ENCODE measurements at regions not wholly inside any gene's neighbourhood (a gene's known extent, or its start where the extent isn't known, plus 50 kb on each side); places are given as distances from the start of the nearest gene placed in this dataset.

DNA sequence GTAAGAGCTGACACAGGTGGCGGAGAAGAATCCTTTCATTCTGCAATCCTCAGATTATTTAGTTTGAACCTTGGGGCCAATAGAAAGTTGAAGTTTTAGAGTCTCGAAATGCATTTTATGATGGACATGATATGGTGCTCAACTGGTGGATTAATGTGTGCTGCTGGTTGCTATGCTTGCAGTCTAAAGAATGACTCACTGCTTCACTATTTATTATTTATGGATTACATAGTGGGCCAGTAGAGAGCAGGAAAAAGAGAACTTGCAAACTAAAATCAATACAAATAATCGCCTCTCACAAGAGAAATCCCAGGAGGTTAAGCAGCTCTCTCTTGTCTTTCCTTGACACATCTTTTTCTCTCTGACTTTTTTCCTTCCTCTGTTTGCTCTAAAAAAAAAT lies 2326.8 kb upstream of the AGA start:
- no peak for DNase-seq (ENCODE audit: low read depth in 3 of 3)

DNA sequence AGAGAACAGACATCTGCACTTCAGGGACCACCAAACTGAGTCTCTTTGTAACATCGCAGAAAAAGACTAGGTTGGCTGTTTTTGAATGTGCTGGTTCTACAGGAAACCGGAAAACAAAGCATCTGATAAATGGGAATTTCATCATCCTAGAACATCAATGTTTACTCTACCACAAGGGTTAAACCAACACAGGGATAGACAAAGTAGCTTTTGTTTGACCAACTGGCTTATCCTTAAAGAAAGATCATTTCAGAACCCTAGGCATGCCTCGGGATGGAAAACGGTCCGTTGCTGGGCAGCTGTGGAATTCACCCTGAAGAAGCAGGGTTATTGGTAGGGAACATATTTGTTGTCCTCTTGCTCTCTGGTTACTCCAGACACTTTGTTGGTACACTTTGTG lies 2355.5 kb upstream of the AGA start:
- DNase-seq (ENCODE audit: low read depth in 3 of 3): no peak

DNA sequence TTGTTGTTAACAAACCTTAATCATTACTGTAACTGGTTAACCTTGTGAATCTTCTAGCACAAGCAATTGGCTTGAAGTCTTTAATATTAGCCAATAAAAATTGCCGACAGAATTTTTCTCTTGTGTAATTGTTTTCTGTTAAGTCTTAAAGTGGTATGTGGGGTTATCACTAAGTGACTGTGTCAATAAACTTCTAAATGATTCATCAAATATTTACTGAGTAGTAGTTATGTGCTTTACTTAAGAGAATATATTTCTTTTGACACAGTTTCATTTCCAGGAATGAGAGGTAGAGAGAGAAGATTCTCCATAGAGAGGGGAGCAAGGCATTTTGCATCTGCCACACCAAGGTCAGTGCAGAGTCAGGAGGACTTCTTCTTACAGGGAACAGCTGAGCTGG lies 2361.6 kb upstream of the AGA start:
- no peak for DNase-seq (ENCODE audit: low read depth in 3 of 3)

- DNase-seq (ENCODE audit: low read depth in 3 of 3): no peak
Measured at GRCh38 chr4:179804440-179804839, 2362.2 kb upstream of the AGA start.

- no peak for DNase-seq (ENCODE audit: low read depth in 3 of 3)
Measured at GRCh38 chr4:179817317-179817716, 2375.1 kb upstream of the AGA start.

DNA sequence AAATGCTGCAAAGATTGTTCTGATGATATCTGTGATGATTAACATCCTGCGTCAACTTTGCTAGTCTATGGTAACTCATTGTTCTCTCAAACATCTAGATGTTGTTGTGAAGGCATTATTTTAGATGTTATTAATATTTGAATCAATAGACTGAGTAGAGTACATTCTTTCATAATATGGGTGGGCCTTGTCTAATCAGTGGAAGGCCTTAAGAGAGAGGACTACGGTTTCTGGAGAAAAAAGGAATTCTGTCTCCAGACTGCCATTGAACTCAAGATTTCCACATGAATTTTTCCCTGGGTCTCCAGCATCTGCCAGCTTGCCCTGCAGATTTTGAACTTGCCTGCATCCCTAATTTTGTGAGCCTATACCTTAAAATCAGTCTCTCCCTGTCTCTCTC lies 2381.1 kb upstream of the AGA start:
- no peak for DNase-seq (ENCODE audit: low read depth in 3 of 3)

DNA sequence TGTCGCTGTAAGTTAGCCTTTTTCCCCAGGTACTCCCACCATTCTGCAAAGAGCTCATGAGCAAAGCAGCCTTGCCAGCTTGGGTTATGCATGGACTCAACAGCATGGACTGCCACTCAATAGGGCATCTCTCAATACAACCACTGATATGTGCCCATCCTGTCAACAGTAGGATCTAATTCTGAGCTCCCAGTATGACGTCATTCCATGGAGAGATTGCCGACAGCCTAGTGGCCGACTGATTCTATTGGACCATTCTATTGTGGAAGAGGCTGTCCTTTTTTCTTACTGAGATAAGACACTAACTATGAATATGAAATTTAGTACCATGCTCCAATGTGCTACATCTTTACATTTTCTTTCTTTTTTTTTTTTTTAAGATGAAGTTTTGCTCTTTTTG lies 2389.0 kb upstream of the AGA start:
- DNase-seq (ENCODE audit: low read depth in 3 of 3): no peak

GRCh38 chr4:179836179-179837075 lies 2394.2 kb upstream of the AGA start:
- DNase-seq (ENCODE audit: low read depth in 3 of 3): no peak

- no peak for DNase-seq (ENCODE audit: low read depth in 3 of 3)
Measured at GRCh38 chr4:179843370-179843769, 2399.8 kb upstream of the TENM3 start.

DNA sequence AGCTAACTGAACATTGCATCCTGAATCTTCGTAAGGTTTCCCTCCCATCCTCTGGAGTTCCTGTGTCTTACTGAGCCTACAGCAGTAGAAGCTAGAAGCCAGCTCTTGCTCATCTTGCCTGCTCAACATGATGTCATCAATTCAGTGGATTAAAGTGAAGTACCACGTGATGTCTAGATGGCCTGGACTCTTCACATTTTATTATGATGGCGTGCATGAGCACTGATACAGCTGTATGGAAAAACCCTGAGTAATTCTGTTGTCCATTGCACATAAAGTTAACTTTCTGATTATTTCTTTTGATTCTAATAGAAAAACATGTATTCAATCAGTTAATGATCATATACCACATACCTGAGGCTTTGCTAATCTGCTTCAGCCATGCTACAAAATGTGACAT lies 2387.7 kb upstream of the TENM3 start:
- no peak for DNase-seq (ENCODE audit: low read depth in 3 of 3)

DNA sequence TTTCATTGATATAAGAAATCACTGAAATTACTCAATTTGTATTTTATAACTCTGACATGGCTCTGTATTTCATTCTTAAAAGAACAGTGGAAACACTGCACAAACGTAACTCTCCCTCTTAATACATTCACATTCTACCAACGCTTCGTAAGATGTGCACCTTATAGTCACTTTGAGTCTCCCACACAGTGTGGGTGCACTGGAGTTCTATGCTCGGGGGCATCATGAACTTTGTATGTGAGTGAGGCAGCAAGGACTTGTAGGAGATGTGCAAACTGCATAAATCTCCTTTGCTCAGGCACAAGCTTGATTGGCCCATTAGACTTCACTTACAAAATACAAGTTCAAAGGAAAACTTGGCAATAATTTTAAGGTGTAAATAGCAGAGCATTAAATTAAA lies 2385.0 kb upstream of the TENM3 start:
- DNase-seq (ENCODE audit: low read depth in 3 of 3): no peak

- DNase-seq (ENCODE audit: low read depth in 3 of 3): no peak
Measured at GRCh38 chr4:179867300-179867878, 2375.8 kb upstream of the TENM3 start.

- no peak for DNase-seq (ENCODE audit: low read depth in 3 of 3)
Measured at GRCh38 chr4:179871726-179872125, 2371.5 kb upstream of the TENM3 start.

DNA sequence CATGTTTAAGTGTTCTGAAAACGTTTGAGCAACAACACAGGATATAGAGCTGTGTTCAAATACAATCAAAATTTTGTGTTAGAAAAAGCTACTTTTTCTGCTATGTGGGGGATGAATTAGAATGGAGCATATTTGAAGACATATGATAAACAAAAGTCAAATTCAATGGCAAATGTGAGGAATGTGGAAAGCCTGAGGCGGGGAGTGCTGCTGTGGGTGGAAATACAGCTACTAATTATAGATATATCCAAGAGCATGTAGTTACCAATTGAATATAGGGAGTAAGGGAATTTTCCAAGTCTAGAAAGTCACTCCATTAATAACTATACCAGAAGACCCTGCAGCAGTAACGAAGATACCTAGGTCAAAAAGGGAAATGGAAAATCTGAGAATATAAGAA lies 2370.4 kb upstream of the TENM3 start:
- no peak for DNase-seq (ENCODE audit: low read depth in 3 of 3)

- DNase-seq (ENCODE audit: low read depth in 3 of 3): no peak
Measured at GRCh38 chr4:179880756-179881155, 2362.4 kb upstream of the TENM3 start.

DNA sequence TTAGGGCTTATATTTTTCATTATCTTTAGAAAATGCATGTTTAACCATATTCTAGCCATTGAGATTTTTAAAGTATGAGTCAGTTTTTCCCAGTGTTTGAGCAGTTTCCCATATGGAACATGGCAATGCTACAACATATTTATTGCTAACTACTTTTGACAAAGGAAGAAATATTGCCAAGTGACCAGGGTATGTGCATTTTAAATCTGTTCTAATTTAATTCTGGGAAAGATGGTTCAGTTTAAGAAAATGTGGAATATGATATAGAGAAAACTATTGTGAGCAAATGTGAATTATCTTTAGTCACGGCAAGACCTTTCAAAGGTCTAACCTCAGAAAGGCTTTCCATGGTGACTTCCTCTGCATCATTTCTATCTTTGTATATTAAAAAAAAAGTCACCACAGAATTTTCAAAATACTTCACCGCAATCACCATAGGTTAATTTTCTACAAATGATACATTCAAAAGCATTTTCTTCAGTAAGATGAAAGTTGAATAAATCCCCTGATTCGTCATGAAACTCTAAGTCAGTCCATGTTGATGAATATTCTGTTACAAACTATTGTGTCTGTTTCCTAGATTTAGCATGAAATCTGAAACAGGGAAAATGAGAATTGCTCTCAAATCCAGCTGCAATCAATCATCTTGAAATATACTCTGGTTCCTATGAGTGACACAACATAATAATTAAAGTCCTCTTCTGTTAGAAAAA lies 2349.0 kb upstream of the TENM3 start:
- DNase-seq (ENCODE audit: low read depth in 3 of 3): no peak

GRCh38 chr4:179919587-179919986 lies 2323.6 kb upstream of the TENM3 start:
- no peak for DNase-seq (ENCODE audit: low read depth in 3 of 3)

GRCh38 chr4:179927473-179927872 lies 2315.7 kb upstream of the TENM3 start:
- no peak for DNase-seq (ENCODE audit: low read depth in 3 of 3)

DNA sequence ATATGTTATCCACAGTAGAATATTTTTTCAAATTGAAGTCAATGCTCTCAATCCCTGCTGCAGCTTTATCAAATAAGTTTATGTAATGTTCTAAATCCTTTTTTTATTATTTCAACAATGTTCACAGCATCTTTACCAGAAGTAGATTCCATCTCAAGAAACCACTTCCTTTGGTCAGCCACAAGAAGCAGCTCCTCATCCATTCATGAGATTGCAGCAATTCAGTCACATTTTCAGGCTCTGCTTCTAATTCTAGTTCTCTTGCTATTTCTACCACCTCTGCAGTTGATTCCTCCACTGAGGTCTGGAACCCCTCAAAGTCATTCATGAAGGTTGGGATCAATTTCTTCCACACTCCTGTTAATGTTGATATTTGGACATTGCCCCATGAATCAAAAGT lies 2301.3 kb upstream of the TENM3 start:
- DNase-seq (ENCODE audit: low read depth in 3 of 3): no peak

DNA sequence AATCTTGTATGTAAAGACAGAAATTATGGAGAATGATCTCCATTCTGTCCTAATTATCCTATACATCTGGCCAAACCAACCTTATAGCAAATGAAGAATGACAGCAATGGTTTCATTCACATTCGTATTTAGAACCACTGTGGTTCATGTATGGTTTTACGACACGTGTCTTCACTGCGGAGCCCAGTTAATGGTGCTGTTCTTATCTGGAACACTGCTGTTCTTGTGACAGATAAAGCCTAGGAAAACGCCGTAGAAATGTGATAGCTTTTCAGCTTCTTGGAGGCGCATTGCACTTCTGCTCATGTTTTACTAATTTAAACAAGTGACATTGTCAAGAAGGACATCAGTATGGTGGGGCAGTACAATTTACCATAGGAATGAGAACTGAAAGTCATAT lies 2266.4 kb upstream of the TENM3 start:
- no peak for DNase-seq (ENCODE audit: low read depth in 3 of 3)

DNA sequence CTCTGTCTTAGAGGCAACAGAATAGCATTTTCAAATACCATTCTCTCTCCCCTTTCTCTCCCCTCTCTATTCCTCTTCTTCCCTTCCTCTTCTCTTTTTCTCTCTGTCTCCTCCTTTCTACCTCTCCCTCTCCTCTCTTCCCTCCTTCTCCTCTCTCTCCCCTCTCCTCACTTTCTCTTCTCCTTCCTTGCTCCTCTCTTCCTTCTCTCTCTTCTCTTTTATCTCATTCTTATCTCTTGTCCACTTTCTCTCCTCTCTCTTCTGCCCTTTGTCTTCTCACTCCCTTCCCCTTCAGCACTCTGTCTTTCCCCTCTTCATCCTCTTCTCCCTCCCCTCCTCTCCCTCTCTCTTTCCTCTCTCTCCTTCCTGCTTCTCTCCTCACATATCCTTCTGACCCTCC lies 2265.8 kb upstream of the TENM3 start:
- no peak for DNase-seq (ENCODE audit: low read depth in 3 of 3)

- DNase-seq (ENCODE audit: low read depth in 3 of 3): no peak
Measured at GRCh38 chr4:179981161-179981560, 2262.0 kb upstream of the TENM3 start.

DNA sequence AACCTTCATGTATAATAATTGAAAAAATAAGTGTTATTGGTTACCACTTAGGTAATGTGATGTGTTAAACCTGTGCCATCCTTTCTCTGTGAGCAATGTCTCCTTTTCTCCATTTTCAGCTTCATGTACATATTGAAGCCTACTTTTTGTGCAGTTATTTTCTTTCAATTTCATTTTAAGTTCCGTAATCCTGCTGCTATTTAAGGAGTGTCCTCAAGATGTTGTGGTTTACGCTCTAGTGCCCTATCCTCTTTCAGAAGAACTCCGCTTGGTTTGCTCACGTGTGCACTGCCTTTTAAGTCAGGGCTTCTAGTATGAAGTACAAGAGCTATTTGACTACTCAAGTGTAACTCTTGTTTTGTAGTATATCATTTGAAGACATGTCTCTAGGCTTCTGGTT lies 2253.2 kb upstream of the TENM3 start:
- no peak for DNase-seq (ENCODE audit: low read depth in 3 of 3)
